Posterior vena cava (tissue), 2 donors: ENCODE measurements at regions not wholly inside any gene's neighbourhood (a gene's known extent, or its start where the extent isn't known, plus 50 kb on each side); places are given as distances from the start of the nearest gene placed in this dataset.

Experiments used
- DNase-seq: peaks from one replicate; pipeline ENCODE4 v3.0.0-alpha.2; 2020; ENCODE audit warnings: low spot score
- intact Hi-C, 2 donors: fragments of 100-400 bp; cut with DNase I; formaldehyde crosslinking; loops; one replicate each; pipeline versions ENCODE4 v1.14.1 to v1.14.2; 2022 to 2023
- donor health status: DM: yes; HTN: yes; CAD: no.
- donor health status: DM: yes; HTN: yes; CAD: no.

- intact Hi-C loops, result no loop called here
- no peak for DNase-seq
Measured at GRCh38 chr20:62557999-62558408, 82.2 kb upstream of the GATA5 start.

GRCh38 chr20:62558779-62559178 lies 83.0 kb upstream of the GATA5 start:
- DNase-seq, result no peak
- intact Hi-C loops, result no loop called here

- intact Hi-C loops, result no loop called here
- no peak for DNase-seq
Measured at GRCh38 chr20:62560162-62560561, 82.1 kb upstream of the SLCO4A1 start.

GRCh38 chr20:62561182-62561581 lies 81.1 kb upstream of the SLCO4A1 start:
- no peak for DNase-seq

GRCh38 chr20:62561948-62562347 lies 80.4 kb upstream of the SLCO4A1 start:
- intact Hi-C loops, result no loop called here
- DNase-seq, result no peak

More at GRCh38 chr20:62561182-62561581, 81.1 kb upstream of the SLCO4A1 start:
- intact Hi-C loops, result no loop called here

GRCh38 chr20:62562831-62563230 lies 79.5 kb upstream of the SLCO4A1 start:
- no peak for DNase-seq
- intact Hi-C loops, result no loop called here

GRCh38 chr20:62563561-62563960 lies 78.7 kb upstream of the SLCO4A1 start:
- no peak for DNase-seq
- intact Hi-C loops, result no loop called here

GRCh38 chr20:62564456-62565245 lies 77.7 kb upstream of the SLCO4A1 start:
- DNase-seq, result no peak
- intact Hi-C loops, result no loop called here

GRCh38 chr20:62566266-62566665 lies 76.0 kb upstream of the SLCO4A1 start:
- DNase-seq, result no peak
- intact Hi-C loops, result no loop called here

GRCh38 chr20:62566771-62567170 lies 75.5 kb upstream of the SLCO4A1 start:
- no peak for DNase-seq
- intact Hi-C loops, result no loop called here

- DNase-seq, result no peak
- intact Hi-C loops, result no loop called here
Measured at GRCh38 chr20:62567246-62568044, 74.9 kb upstream of the SLCO4A1 start.

GRCh38 chr20:62568045-62568389 lies 74.3 kb upstream of the SLCO4A1 start:
- DNase-seq, result no peak
- intact Hi-C loops, result no loop called here

- DNase-seq, result no peak
- intact Hi-C loops, result no loop called here
Measured at GRCh38 chr20:62569615-62570014, 72.7 kb upstream of the SLCO4A1 start.

- no peak for DNase-seq
- intact Hi-C loops, result no loop called here
Measured at GRCh38 chr20:62570403-62570802, 71.9 kb upstream of the SLCO4A1 start.

GRCh38 chr20:62570897-62571668 lies 71.2 kb upstream of the SLCO4A1 start:
- no peak for DNase-seq
- intact Hi-C loops, result no loop called here

- no peak for DNase-seq
- intact Hi-C loops, result no loop called here
Measured at GRCh38 chr20:62571669-62572344, 70.5 kb upstream of the SLCO4A1 start.

GRCh38 chr20:62572980-62573379 lies 69.3 kb upstream of the SLCO4A1 start:
- intact Hi-C loops, result no loop called here
- no peak for DNase-seq

GRCh38 chr20:62573817-62574216 lies 68.5 kb upstream of the SLCO4A1 start:
- no peak for DNase-seq
- intact Hi-C loops, result no loop called here

- intact Hi-C loops, result no loop called here
- DNase-seq, result no peak
Measured at GRCh38 chr20:62574230-62574993, 67.9 kb upstream of the SLCO4A1 start.
